Occipital lobe (tissue), 1 donor: ENCODE measurements at regions not wholly inside any gene's neighbourhood (a gene's known extent, or its start where the extent isn't known, plus 50 kb on each side); places are given as distances from the start of the nearest gene placed in this dataset.

Experiments
- DNase-seq: peaks from one replicate; lab custom pipeline; 2025; lab: John Stamatoyannopoulos, UW

- no peak for DNase-seq
Measured at GRCh38 chr15:98025237-98025636, 64.7 kb downstream of the ARRDC4 start.

GRCh38 chr15:98034731-98035130 lies 74.2 kb downstream of the ARRDC4 start:
- DNase-seq = no peak

- DNase-seq = no peak
Measured at GRCh38 chr15:98035134-98035533, 74.6 kb downstream of the ARRDC4 start.

- no peak for DNase-seq
Measured at GRCh38 chr15:98035577-98036010, 75.1 kb downstream of the ARRDC4 start.

- no peak for DNase-seq
Measured at GRCh38 chr15:98039596-98039995, 79.1 kb downstream of the ARRDC4 start.

- no peak for DNase-seq
Measured at GRCh38 chr15:98040146-98040545, 79.6 kb downstream of the ARRDC4 start.

DNA sequence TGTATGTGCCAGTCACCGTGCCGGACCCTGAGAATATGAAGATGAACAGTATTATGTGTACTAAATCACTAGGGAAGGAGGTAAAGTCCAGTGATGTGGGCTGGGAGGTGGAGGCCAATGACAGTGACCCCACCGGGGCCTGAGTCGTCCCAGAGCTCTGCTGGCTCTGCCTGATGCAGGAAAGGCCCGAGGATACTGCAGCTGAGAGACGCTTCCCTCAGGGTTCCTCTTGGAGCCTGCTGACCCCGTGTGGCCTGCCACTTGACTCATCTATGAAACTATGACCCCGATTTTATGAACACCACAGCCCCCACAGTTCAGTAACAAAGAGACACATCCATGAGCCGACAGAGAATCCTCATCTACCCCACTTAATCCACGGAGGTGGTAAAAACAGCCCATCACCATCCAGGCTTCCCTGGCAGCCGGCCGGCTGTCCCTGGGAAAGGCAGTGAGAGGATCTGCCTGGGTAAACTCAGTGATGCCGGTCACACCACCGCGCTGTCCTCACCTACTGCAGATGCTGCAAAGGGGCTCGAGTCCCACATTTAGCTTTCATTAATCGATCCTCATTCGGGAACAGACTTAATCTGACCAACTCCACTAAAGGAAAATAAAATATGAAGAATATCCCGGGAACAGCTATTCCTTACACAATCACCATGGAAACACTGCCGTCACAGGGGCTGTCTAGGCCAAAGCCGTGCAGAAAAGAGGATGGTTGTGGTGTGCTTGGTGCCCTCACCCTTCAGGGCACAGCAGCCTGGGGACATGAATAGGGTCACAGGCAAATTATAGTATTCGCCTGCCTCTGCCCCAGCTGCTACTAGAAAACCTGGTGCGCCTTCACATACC lies 82.9 kb downstream of the ARRDC4 start:
- DNase-seq = no peak

DNA sequence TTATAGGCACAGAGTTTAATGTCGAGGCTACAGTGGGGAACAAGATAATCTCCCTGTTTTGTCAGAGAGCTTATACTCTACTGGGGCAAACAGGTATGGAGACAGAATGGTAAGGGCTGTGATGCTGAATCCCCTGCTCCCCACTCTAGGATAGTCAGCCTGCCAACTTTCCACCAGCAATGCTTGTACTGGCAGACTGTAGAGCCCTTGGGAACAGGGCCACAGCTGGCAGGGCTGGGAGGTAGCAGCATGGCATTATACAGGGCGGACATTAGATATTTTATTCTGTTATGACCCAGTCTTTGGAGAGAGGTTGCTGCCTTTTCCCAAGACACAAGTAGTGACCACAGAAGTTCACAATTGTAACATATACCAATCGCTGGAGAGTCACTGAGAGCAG lies 91.2 kb downstream of the ARRDC4 start:
- DNase-seq = no peak

GRCh38 chr15:98057453-98057852 lies 97.0 kb downstream of the ARRDC4 start:
- no peak for DNase-seq

- no peak for DNase-seq
Measured at GRCh38 chr15:98062869-98063268, 102.4 kb downstream of the ARRDC4 start.

GRCh38 chr15:98063315-98063714 lies 102.8 kb downstream of the ARRDC4 start:
- no peak for DNase-seq

GRCh38 chr15:98063871-98064270 lies 103.4 kb downstream of the ARRDC4 start:
- DNase-seq = no peak

GRCh38 chr15:98067339-98067738 lies 106.8 kb downstream of the ARRDC4 start:
- no peak for DNase-seq

DNA sequence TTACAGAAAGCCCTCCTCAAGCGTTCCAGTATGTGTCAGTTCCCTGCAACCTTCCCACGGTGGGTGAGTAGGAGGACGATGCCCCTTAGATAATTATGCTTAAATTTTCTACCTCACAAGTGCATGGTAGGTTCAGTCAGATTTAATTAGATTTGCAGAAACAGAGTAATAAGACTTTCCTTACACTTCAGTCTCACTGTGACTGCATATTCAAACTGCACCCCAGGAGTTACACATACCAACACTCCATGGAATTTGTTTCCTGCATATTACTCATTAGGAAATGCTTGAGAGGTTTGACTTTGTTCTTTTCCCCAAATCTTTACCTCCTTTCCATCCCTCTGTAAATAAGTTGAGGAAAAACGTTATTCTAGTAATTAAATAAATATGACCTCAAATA lies 108.8 kb downstream of the ARRDC4 start:
- DNase-seq = no peak

- DNase-seq = no peak
Measured at GRCh38 chr15:98070137-98070536, 109.6 kb downstream of the ARRDC4 start.

GRCh38 chr15:98071786-98072185 lies 111.3 kb downstream of the ARRDC4 start:
- DNase-seq = no peak

DNA sequence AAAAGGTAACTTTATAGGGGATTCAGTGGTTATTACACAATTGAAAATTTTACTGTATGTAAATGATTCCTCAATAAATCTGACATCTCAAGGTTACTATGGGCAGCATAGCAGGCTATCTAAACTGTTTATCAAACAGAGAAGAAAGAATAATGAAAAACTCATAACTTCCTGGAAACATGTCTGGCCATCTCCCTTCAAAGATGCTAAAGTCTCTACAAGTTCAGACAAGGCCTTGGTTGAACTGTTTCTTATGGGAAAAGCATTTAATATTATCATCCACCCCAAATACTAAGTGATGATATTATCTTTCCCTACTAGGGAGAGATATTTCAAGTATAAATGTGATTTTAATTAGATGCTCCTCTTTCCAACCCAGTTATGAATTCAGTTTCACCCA lies 114.9 kb downstream of the ARRDC4 start:
- DNase-seq = no peak

GRCh38 chr15:98076021-98076816 lies 115.7 kb downstream of the ARRDC4 start:
- DNase-seq = no peak

GRCh38 chr15:98077186-98077585 lies 116.7 kb downstream of the ARRDC4 start:
- no peak for DNase-seq

- no peak for DNase-seq
Measured at GRCh38 chr15:98080791-98081190, 120.3 kb downstream of the ARRDC4 start.

DNA sequence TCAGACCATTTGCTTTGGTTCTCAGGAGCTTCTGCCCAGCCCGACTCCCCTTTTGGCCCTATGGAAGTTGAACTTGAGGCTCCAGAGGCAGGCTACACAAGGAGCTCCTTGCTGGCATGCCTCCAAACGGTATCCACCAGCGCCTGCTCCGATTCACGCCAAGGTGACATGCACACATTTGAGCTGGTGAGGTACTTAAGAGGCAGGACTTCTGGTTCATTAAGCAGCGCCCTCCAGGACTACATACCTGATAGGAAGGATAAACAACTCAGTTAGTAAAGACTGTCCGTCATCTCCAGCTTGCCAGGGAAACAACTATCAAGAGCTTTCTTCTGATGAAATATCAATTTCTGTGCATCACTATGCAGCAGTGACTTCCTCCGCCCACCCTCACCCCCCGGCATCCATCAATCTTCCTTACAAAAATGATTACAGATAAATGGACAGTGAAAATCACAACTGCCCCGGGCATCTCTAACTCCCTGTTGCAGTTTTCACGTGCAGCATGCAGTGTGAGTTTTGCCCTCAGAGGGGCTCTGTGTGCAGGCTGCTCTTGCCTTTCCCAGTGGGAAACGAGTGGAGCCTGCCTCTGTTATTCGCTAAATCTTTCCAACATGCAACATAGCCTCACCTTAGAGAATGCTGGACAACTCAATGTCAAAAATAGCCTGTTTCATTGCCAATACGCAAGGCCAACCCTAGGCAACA lies 122.9 kb downstream of the ARRDC4 start:
- no peak for DNase-seq

DNA sequence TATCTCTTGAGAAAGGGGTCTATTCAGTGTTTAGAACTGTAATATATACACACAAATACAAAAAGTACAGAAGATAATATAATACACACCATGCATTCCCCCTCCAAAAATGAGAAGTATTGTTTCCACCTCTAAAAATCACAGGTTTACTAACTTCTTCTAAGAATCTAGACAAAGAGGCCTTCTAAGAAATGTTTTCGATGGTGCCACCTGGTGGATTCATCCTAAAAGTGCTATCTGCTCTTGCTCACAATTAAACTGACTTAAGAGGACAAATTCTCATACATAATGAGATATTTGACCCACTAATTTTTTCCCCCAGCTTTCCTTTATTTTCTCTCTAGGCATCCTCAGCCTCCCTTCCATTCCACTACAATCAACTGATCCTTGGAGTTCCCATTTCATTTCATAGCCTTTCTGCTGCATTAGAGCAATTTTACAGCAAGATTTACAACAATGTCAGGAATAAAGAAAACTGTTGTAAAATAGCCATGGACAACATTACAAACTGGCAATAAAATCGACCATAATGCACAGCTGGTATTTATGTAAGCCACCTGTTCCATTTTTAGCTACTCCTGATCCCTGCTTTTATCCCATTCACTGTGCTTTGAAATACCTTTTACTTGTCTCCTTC lies 124.6 kb downstream of the ARRDC4 start:
- no peak for DNase-seq
